HL-60/S4 (cell line): ENCODE measurements at regions not wholly inside any gene's neighbourhood (a gene's known extent, or its start where the extent isn't known, plus 50 kb on each side); places are given as distances from the start of the nearest gene placed in this dataset.

Experiments
- in situ Hi-C: fragments of 300-500 bp; cut with MboI; formaldehyde crosslinking; loops from 2 replicates; pipeline ENCODE4 v1.14.3; 2022; ENCODE audit warnings: low sequenced_read_pairs

DNA sequence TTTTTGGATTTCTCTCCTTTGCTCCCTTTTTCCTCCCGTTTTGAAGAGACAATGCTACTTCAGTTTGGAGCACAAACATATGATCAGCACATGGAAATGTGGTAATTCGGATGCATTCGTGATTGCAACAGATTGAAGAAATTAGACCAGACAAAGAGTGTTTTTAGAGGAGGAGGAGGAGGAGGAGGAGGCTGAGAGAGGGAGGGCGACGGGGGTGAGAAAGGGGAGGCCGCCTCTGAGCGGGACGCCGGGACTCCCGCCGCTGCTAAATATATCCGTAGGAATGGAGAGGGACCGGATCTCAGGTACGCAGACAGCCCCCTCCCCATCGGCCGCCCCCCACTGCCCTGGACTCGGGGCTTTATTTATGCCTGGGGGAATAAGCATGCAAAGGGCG, 179.3 kb downstream of the SEC14L1 start:
- in situ Hi-C loops, result loop anchor here (10.0 kb wide), 1 partner anchor 75 kb away; no protein-coding TSS in a partner anchor

DNA sequence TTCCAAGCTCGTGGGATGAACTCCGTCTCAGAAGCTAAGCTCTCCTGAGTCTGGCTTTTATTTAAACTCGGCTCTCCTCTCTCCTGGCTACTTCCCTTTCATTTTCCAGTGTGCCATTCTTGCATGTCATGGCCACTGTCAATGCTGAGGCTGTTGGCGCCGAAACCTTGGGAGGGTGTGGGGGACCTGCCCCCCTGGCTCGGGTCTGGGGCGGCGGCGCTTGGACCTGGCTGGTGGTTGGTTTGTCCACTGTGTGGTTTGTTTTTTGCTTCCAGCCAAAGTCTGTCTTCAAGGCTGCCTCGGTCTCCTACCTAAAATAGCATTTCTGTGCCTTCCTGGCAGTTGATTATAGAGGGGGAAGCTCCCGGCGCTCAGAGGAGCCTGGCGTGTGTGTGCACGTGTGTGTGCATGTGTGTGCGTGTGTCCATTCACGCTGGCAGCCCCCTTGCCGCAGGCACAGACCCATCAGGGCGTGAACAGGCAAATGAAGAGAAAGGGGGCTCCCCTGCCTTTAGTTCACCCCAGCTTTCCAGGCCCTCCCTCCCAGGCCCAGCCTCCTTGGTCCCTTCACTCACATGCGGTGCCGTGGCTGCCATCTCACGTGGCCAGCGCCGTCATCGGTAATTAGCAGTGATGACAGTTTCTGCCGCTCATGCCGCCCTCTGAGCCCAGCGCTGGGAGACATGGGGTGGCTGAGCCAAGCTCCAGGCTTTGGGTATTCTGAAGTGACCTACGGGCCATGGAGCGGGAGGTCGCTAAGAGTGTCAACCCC, 179.9 kb downstream of the SEC14L1 start:
- in situ Hi-C loops, result loop anchor here (10.0 kb wide), 1 partner anchor 74 kb away; no protein-coding TSS in a partner anchor

DNA sequence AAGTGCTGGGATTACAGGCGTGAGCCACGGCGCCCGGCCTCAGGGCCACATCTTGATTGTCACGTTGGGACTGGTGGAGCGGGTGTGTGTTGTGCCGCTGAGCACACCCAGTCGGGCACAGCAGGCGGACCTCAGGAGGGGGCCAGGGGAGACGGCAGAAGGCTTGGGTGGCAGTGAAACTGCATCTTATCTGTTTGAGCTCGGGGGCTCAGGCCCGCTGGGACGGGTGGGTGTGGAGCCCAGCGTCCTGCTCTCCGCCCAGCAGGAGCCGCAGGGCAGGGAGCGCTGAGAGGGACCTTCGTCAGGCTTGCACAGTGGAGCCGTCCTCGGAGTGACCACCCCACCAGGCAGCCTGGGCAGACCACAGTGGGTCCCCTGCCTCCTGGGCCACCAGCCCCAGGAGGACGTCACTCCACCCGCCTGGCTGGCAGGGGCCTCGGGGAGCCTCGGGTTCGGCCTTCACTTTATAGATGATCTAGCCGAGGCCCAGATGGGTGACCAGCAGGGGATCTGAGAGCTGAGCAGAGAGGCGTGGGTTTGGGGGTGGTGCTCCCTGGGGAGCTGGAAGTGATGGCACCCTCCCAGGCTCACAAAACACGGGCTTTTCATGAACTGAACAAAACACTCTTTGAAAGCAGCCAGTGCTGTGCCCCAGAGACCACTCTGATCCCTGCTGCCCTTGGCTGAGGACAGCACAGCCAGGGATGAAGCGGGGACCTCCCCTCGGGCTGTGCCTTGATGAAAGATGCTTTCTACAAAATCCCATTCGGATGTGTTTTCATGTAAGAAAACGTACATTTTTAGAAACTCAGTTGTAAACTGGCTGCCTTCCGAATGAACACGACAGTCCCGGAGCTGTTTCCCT, 181.1 kb downstream of the SEC14L1 start:
- in situ Hi-C loops, result loop anchor here (10.0 kb wide), 1 partner anchor 73 kb away; no protein-coding TSS in a partner anchor

DNA sequence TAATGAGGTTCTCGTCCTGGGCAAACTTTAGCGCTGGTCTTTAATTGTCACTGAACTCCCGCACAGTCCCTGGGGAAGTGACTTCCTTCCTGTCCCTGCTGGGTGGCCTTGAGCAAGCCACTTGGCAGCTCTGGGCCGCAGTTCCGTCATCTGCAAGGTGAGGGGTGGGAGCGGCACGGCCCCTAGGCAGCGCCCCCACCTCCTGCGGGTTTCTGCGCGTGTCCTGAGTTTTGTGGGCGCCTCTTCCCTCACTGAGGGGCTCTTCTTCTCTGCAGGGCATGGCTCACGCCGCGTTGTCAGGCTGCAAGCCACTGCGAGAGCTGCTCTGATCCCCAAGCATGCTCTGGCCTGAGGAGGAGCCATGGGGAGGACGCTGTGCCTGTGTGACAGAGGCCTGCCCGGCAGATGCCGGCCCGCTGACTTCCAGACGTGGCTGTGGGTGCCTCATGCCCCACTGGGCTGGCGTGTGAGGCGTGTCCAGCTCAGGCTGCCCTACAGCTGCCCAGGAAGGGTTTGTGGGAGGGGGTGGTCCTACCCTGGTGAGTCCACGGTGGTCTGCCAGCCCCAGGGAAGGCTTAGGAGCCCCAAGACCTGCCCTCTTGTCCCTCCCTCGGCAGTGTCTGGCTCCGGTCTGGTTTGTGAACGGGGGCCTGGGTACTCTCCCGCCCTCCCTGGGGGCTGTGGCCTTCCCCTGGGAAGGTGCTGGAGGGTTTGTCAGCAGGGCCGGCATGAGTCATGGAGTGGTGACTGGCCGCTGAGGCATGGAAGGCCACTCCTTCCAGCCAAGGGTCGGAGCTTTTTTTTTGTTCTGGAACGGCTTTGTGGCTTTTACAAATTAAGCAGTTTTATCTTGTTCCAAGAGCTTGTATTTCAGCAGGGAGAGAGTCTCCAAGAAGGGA, 182.0 kb downstream of the SEC14L1 start:
- in situ Hi-C loops, result loop anchor here (10.0 kb wide), 1 partner anchor 72 kb away; no protein-coding TSS in a partner anchor

DNA sequence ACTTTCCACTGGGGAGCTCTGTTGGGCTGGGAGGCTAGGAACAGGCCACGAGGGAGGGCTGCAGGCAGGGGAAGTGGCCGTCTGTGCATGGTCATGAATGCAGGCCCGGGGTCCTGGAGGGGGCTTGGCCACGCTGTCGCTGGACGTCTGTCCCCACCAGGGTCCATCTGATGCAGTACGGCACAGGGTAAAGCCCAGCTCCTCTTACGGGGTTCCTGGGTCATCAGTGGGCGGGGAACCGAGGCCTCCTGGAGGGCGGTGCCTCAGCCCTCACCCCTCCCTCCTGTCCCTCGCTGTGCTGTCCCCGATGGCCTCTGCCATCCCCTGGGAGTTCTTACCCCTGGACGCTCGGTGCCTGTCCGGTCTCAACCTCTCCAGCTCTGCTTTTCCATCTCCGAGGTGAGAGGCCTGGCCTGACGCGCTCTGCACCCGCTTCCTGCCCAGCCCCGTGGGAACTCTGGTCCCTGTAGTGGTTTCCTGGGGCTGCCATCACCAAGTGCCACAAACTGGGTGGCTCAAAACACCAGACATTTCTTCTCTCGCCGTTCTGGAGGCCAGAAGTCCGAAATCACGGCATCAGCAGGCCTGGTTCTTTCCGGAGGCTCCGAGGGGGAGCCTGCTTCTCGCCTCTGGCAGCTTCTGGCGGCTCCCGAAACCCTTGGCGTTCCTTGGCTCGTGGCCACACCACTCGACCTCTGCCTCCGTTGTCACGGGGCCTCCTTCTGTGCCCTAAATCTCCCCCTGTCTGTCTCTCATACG, 182.8 kb downstream of the SEC14L1 start:
- in situ Hi-C loops, result loop anchor here (10.0 kb wide), 1 partner anchor 71 kb away; no protein-coding TSS in a partner anchor

DNA sequence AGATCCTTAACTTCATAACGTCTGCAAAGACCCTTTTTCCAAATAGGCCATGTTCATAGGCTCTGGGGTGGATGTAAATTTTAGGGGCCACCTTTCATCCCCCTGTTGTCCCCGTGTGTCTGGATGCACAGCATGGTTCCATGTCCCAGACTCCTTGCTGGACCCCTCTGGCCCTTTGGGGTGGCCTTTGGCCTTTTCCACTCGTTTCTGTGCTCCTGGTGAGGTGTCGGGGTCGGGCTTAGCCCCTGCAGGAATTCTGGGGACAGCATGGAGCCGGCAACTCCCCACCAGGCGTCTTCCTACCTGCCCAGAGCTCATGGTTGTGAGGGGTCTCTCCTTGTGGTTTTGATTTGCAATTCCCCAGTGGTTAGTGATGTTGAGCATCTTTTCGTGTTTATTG, 183.5 kb downstream of the SEC14L1 start:
- in situ Hi-C loops, result loop anchor here (10.0 kb wide), 1 partner anchor 71 kb away; no protein-coding TSS in a partner anchor

DNA sequence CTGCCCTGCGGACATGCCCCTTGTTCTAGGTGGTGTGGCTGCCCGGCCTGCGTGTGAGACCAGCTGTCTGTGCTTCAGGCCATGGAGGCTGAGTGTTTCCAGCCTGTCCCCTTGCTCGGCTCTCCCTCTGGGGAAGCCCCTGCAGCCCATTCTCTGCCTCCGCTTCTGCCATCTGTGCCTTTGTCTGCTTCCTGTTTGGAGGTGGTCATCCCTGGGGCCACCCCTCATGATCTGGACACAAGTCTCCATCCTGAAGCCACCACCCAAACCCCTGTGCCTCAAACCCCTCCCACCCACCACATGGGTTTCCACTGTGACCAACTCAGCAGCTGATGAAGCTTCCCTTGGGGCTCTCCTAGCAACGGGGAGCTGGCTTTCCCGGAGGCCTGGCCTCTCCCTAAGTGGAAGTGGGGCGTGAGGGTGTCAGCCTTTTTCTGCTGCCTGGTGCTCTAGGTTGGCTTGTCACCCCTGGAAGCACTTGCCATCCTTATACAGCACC, 184.9 kb downstream of the SEC14L1 start:
- in situ Hi-C loops, result loop anchor here (10.0 to 25.0 kb wide), 2 partner anchors 69 to 412 kb away; no protein-coding TSS in a partner anchor

DNA sequence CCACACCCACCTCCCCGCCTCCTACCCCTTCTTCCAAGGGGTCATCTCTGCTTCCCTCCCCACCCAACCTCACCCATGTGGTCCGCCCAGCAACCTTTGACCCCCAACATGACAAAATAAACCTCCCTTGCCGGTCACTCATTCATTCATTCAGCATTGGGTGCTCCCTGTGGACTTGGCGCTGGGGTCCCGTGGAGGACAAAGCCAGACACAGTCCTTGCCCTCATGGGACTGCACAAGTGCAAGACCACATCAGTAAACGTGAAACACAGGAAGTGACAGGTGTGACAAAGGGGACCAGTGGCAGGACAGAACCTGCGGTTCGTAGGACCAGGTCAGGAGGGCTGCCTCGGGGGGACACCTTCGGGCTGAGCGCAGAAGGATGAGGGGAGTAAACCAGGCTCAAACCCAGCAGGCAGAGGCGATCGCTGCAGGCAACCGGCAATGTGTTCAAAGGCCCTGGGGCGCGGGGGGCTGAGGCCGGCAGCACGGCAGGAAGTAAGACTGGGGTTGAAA, 185.4 kb downstream of the SEC14L1 start:
- in situ Hi-C loops, result loop anchor here (10.0 to 25.0 kb wide), 2 partner anchors 69 to 411 kb away; no protein-coding TSS in a partner anchor

DNA sequence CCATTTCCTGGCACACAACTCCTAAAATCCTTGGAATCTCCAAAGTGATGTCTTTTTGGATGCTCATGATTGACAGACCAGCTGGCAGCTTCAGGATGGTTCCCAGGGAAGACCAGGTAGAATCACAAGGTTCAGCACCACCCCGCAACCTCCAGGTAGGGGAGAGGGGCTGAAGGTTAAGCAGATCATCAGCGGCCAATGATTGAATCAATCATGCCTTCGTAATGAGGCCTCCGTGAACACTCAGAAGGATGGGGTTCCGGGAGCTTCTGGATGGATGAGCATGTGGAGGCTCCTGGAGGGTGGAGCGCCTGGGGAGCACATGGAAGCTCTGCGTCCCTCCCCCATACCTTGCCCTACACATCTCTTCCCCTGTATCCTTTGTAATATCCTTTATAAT, 185.9 kb downstream of the SEC14L1 start:
- in situ Hi-C loops, result loop anchor here (10.0 to 25.0 kb wide), 2 partner anchors 68 to 411 kb away; no protein-coding TSS in a partner anchor

DNA sequence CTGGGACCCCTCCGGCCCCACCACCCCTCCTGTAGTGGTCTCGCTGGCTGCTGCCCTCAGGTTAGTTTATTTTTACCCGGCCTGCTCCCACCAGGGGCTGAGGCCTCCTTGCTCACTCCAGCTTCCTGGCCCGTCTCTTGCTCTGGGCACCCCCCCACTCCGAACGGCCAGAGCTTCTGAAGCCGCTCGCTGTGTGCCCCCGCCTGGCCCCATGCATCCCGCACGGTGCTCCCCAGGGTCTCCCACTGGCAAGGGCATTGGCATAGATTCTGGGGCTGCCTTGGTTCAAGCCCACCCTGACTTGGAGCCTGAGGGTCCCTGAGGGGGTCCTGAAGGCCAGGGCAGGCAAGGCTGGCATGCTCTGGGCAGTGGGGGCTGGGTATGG, 186.4 kb downstream of the SEC14L1 start:
- in situ Hi-C loops, result loop anchor here (10.0 to 25.0 kb wide), 2 partner anchors 68 to 410 kb away; no protein-coding TSS in a partner anchor

DNA sequence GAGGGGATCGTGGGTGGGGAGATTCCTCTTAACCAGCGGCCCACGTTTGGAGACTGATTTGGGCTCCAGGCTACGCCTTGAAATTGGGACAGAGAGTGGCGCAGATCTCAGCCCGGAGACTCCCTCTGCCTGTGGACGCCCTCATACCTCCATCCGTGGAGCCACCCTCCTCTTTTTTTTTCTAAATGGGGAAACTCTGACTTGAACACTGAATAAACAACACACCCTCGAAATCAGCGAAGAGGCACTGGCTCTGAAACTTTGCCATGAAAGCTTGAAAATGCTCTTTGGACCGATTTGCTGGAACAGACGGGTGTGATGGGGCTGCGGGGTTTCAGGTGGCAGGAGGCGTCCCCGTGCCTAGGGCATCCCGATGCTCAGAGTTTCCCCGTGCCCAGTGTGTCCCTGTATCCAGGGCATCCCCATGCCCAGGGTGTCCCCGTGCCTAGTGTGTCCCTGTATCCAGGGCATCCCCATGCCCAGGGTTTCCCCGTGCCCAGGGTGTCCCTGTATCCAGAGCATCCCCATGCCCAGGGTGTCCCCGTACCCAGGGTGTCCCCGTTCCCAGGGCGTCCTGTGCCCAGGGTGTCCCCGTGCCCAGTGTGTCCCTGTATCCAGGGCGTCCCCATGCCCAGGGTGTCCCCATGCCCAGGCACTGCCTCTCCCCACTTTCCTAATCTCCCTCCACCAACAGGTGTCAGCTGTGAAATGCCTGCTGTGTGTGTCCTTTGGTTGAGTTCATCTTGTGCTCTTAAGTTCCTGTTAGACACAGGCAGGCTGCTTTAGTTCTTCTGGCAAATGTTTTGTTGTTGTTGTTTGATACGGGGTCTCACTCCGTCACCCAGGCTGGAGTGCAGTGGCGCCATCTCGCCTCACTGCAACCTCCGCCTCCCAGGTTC, 187.0 kb downstream of the SEC14L1 start:
- in situ Hi-C loops, result loop anchor here (10.0 to 25.0 kb wide), 2 partner anchors 67 to 409 kb away; no protein-coding TSS in a partner anchor

DNA sequence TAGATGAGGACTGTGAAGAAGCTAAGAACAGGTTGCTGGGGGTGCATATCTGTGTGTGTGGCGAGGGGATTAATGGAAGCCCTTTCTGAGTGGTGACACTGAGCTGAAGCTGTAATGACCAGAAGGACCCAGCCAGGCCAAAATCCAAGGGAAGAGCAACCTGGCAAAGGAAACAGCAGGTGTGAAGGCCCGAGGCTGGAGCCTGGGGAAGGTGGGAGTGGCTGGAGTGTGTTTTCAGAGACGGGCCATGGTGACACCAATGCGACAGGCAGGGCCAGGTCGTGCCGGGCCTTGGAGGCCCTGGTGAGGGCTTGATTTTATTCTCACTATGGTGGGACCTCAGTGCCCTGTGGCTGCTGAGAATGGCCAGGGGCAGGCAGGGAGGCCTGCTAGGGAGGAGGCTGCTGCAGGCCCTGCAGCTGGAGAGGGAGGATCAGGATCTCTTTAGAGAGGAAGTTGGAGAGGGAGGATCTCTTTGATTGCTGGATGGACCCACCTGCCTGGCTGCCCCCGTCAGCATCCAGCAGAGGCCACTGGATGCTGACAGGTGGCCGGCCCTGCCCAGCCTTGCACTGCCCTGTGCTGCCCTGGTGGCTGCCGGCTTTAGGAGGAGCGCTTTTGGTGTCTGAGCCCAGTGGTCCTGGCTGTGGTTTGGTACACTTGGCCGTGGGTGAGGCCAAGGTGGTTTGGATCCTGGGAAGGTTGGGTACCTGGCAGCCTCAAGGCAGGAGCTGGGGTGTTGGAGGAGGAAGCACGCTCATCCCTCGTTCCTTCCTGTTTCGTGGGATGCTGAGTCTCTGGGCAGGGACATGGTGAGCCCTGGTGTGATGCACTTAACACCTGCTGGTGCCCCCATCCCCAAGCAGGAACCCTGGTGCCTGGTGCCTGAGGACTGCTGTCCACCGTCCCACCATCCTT, 188.3 kb downstream of the SEC14L1 start:
- in situ Hi-C loops, result loop anchor here (10.0 to 25.0 kb wide), 2 partner anchors 66 to 408 kb away; no protein-coding TSS in a partner anchor

DNA sequence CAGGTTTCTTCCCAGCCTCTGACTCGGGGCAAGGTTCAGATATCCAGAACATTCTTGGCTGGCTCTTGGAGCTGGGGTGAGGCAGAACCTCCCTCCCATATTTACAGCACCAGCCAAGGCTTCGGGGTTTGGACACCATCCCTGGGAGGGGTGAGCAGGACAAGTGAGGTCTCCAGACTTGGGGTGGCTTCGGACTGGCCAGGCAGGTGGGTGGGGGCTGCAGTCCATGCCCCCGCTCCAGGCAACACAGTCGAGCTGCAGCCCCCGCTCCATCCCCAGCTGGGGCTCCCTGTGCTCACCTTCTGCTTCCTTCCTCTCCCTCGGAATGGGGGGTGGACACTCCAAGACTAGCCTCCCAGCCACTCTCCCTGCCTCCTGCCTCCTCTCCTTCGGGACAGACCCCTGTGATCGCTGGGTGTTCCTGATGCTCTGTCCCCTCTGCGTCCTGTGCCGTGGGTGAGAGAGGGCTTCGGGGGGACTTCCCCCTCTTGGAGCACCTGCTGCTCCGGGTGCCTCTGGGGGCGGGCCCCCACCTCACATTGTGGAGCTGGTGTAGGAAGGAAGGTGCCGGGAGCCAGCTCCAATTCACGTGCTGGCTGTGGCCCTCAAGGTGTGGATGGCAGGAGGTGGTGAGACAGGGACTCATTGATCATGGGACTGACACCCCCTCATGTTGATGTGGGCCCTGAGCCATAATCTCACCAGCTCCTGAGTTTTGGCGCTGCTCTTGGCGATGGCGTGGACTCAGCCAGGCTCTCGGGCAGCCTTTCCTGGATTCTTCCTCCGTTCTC, 189.2 kb downstream of the SEC14L1 start:
- in situ Hi-C loops, result loop anchor here (5.0 to 25.0 kb wide), 3 partner anchors 65 to 407 kb away; no protein-coding TSS in a partner anchor

DNA sequence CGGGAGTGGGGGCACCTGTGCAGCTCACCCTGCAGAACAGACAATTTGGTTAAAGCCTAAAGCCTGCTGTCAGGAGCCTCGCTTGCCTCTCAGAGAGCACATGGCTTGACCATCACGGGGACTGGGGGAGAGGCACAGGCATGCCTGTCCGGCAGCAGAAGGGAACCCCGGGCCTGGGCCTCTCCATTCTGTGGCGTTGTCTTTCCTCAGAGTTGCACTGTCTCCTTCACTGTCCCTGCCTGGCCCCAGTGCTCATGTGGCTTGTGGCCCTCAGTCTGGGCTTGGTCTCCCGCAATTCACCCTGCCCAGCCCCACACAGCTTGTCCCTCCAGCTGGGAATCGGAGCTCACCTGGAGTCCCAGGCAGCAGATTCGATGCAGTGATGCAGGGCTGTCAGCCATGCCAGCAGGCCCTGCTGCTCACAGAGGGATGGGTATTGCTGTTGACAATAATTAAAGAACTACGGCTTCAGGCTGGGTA, 189.9 kb downstream of the SEC14L1 start:
- in situ Hi-C loops, result loop anchor here (5.0 to 25.0 kb wide), 2 partner anchors 162 to 407 kb away; no protein-coding TSS in a partner anchor

DNA sequence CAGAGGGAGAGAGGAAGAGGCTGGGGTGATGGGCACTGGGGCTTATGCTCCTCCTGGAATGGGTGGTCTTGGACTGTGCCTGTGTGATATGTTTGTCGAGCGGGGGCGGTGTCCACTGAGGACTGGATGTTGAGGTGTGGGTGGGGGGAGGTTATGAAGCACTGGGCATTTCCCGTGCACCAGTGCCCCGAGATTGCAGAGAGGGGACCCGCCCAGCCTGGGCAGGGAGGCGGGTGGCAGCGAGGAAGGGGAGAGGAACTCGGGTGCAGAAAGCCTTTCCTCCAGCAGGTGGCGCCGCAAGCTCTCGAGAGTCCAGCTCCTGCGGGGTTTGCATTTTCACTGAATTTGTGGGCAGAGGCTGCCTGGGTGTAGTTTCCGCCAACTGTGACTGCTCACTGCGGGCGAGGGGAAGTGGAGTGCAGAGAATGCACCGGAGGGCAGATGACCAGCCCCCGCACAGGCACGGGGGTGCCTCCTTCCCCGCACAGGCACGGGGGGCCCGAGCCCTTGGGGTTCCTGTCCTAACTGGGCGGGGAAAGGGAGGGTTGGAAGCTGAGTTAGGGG, 190.6 kb downstream of the SEC14L1 start:
- in situ Hi-C loops, result loop anchor here (5.0 to 25.0 kb wide), 2 partner anchors 161 to 406 kb away; no protein-coding TSS in a partner anchor
